ENCODE measurements at regions not wholly inside any gene's neighbourhood (a gene's known extent, or its start where the extent isn't known, plus 50 kb on each side); places are given as distances from the start of the nearest gene placed in this dataset.

- H2AFZ ChIP-seq (ENCODE audit: low read depth, low read length, severe bottlenecking) = no peak overlapping the region
- no peaks in the 10 kb centered on the region for H3K27me3 ChIP-seq (ENCODE audit: low read length)
- no peak overlapping the region for H3K4me3 ChIP-seq (ENCODE audit: insufficient read depth, low read length, poor library complexity, severe bottlenecking)
- H3K27ac ChIP-seq (ENCODE audit: low read depth, low read length) = no peak overlapping the region
- H3K79me2 ChIP-seq (ENCODE audit: insufficient read depth, low read length) = no peaks in the 10 kb centered on the region
- no peaks in the 10 kb centered on the region for H3K36me3 ChIP-seq (ENCODE audit: low read length)
- TF ChIP-seq CTCF (IDR thresholded peaks at IDR 0.05; ENCODE audit: insufficient read depth, low read length, poor library complexity, severe bottlenecking) (no peak), EZH2phosphoT487 (conservative IDR thresholded peaks at IDR 0.05; ENCODE audit: low read length) (no peak)
- H3K9me3 ChIP-seq (ENCODE audit: insufficient read depth, low read length) = no peaks in the 10 kb centered on the region
- no peak overlapping the region for H3K4me2 ChIP-seq (ENCODE audit: low read depth, low read length, poor library complexity, severe bottlenecking)
- no peaks in the 10 kb centered on the region for H3K9me2 ChIP-seq (replicated peaks; ENCODE audit: insufficient read depth, low read length)
- no peaks in the 10 kb centered on the region for H4K20me1 ChIP-seq (ENCODE audit: low read depth, low read length)
- no peaks in the 10 kb centered on the region for H3F3A ChIP-seq (ENCODE audit: insufficient read depth)
- no peak overlapping the region for H3K9ac ChIP-seq (ENCODE audit: low read length)
These were observed 103.6 kb upstream of the ANO1 start for GRCh38 chr11:69974528-69974927.

GRCh38 chr11:69975822-69976221, 102.3 kb upstream of the ANO1 start:
- Histone ChIP-seq H3K4me2 (ENCODE audit: low read depth, low read length, poor library complexity, severe bottlenecking) (no peak overlapping the region), H3K9ac (ENCODE audit: low read length) (no peak overlapping the region), H3K27ac (ENCODE audit: low read depth, low read length) (no peak overlapping the region), H3F3A (ENCODE audit: insufficient read depth) (no peaks in the 10 kb centered on the region), H3K27me3 (ENCODE audit: low read length) (no peaks in the 10 kb centered on the region), H4K20me1 (ENCODE audit: low read depth, low read length) (no peaks in the 10 kb centered on the region), H3K36me3 (ENCODE audit: low read length) (no peaks in the 10 kb centered on the region), H3K9me3 (ENCODE audit: insufficient read depth, low read length) (no peaks in the 10 kb centered on the region), H3K79me2 (ENCODE audit: insufficient read depth, low read length) (no peaks in the 10 kb centered on the region), H3K4me3 (ENCODE audit: insufficient read depth, low read length, poor library complexity, severe bottlenecking) (no peak overlapping the region), H2AFZ (ENCODE audit: low read depth, low read length, severe bottlenecking) (no peak overlapping the region), H3K9me2 (replicated peaks; ENCODE audit: insufficient read depth, low read length) (no peaks in the 10 kb centered on the region)
- TF ChIP-seq CTCF (IDR thresholded peaks at IDR 0.05; ENCODE audit: insufficient read depth, low read length, poor library complexity, severe bottlenecking) (no peak), EZH2phosphoT487 (conservative IDR thresholded peaks at IDR 0.05; ENCODE audit: low read length) (no peak)

- no peak overlapping the region for H3K4me2 ChIP-seq (ENCODE audit: low read depth, low read length, poor library complexity, severe bottlenecking)
- H3K4me3 ChIP-seq (ENCODE audit: insufficient read depth, low read length, poor library complexity, severe bottlenecking) = no peak overlapping the region
- H3K79me2 ChIP-seq (ENCODE audit: insufficient read depth, low read length) = no peaks in the 10 kb centered on the region
- H3F3A ChIP-seq (ENCODE audit: insufficient read depth) = no peaks in the 10 kb centered on the region
- no peak overlapping the region for H3K27ac ChIP-seq (ENCODE audit: low read depth, low read length)
- no peaks in the 10 kb centered on the region for H3K9me2 ChIP-seq (replicated peaks; ENCODE audit: insufficient read depth, low read length)
- H2AFZ ChIP-seq (ENCODE audit: low read depth, low read length, severe bottlenecking) = no peak overlapping the region
- no peaks in the 10 kb centered on the region for H3K9me3 ChIP-seq (ENCODE audit: insufficient read depth, low read length)
- H3K27me3 ChIP-seq (ENCODE audit: low read length) = no peaks in the 10 kb centered on the region
- H4K20me1 ChIP-seq (ENCODE audit: low read depth, low read length) = no peaks in the 10 kb centered on the region
- TF ChIP-seq EZH2phosphoT487 (conservative IDR thresholded peaks at IDR 0.05; ENCODE audit: low read length) (no peak), CTCF (IDR thresholded peaks at IDR 0.05; ENCODE audit: insufficient read depth, low read length, poor library complexity, severe bottlenecking) (no peak)
- H3K9ac ChIP-seq (ENCODE audit: low read length) = no peak overlapping the region
- H3K36me3 ChIP-seq (ENCODE audit: low read length) = no peaks in the 10 kb centered on the region
These were observed 101.3 kb upstream of the ANO1 start for GRCh38 chr11:69976794-69977193.

GRCh38 chr11:69977951-69978350, 100.2 kb upstream of the ANO1 start:
- H3K9ac ChIP-seq (ENCODE audit: low read length) = no peak overlapping the region
- no peaks in the 10 kb centered on the region for H3K36me3 ChIP-seq (ENCODE audit: low read length)
- no peak overlapping the region for H2AFZ ChIP-seq (ENCODE audit: low read depth, low read length, severe bottlenecking)
- no peak overlapping the region for H3K27ac ChIP-seq (ENCODE audit: low read depth, low read length)
- no peaks in the 10 kb centered on the region for H4K20me1 ChIP-seq (ENCODE audit: low read depth, low read length)
- H3K27me3 ChIP-seq (ENCODE audit: low read length) = no peaks in the 10 kb centered on the region
- no peak overlapping the region for H3K4me3 ChIP-seq (ENCODE audit: insufficient read depth, low read length, poor library complexity, severe bottlenecking)
- no peaks in the 10 kb centered on the region for H3K9me2 ChIP-seq (replicated peaks; ENCODE audit: insufficient read depth, low read length)
- H3F3A ChIP-seq (ENCODE audit: insufficient read depth) = no peaks in the 10 kb centered on the region
- no peak overlapping the region for H3K4me2 ChIP-seq (ENCODE audit: low read depth, low read length, poor library complexity, severe bottlenecking)
- no peaks in the 10 kb centered on the region for H3K9me3 ChIP-seq (ENCODE audit: insufficient read depth, low read length)
- no peaks in the 10 kb centered on the region for H3K79me2 ChIP-seq (ENCODE audit: insufficient read depth, low read length)
- TF ChIP-seq CTCF (IDR thresholded peaks at IDR 0.05; ENCODE audit: insufficient read depth, low read length, poor library complexity, severe bottlenecking) (no peak), EZH2phosphoT487 (conservative IDR thresholded peaks at IDR 0.05; ENCODE audit: low read length) (no peak)
